ENCODE measurements at regions not wholly inside any gene's neighbourhood (a gene's known extent, or its start where the extent isn't known, plus 50 kb on each side); places are given as distances from the start of the nearest gene placed in this dataset.

DNA sequence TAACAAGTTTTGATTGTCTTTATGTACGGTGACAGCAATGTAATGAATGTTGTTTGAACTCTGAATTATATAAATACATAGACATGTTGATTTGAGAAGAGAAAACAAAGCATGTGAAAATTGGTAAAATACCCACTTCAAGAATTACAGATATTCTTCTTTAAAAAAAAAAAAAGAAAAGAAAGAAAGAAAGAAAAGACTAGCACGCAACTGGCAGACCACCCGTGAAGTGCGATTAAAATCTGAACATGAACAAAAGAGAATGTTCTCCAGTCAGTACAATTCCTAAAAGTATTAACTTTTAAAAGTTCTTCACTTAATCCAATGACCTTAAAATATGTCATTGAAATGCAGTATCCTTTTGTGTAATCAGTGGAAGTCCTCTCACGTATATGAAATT lies 434.9 kb downstream of the TFAP2A start:
- Histone ChIP-seq H3K27me3 (ENCODE audit: low read depth) (no peaks in the 10 kb centered on the region), H3K27ac (no peak overlapping the region), H3K36me3 (no peaks in the 10 kb centered on the region), H3K4me3 (no peak overlapping the region), H3K4me1 (no peaks in the 10 kb centered on the region), H3K9me3 (no peaks in the 10 kb centered on the region)
- TF ChIP-seq, protein P1, sequence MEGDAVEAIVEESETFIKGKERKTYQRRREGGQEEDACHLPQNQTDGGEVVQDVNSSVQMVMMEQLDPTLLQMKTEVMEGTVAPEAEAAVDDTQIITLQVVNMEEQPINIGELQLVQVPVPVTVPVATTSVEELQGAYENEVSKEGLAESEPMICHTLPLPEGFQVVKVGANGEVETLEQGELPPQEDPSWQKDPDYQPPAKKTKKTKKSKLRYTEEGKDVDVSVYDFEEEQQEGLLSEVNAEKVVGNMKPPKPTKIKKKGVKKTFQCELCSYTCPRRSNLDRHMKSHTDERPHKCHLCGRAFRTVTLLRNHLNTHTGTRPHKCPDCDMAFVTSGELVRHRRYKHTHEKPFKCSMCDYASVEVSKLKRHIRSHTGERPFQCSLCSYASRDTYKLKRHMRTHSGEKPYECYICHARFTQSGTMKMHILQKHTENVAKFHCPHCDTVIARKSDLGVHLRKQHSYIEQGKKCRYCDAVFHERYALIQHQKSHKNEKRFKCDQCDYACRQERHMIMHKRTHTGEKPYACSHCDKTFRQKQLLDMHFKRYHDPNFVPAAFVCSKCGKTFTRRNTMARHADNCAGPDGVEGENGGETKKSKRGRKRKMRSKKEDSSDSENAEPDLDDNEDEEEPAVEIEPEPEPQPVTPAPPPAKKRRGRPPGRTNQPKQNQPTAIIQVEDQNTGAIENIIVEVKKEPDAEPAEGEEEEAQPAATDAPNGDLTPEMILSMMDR (IDR thresholded peaks at IDR 0.05), result no peak
- ATAC-seq (no peak), DNase-seq (no peak)
- intact Hi-C loops (cut with DNase I), result no loop called here

DNA sequence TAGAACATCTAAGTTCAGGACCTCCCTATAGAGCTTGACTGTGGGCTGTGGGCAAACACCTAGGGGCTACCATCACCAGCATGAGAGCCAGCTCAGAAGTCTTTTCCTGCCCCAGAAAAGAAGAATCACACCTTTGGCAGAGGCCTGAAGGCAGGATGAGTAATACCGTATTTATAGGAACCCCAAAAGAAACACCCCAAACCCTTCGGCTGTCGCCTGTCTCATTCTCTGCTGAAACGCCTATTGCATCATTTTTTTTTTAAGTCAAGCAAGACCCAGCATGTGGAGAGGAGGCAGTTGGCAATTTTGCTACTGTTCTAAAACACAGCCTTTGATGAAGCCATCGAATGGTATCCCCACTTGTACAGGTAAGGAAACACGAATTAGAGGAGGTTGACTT lies 436.4 kb downstream of the TFAP2A start:
- TF ChIP-seq, protein P1 (IDR thresholded peaks at IDR 0.05), result no peak
- H3K4me3 ChIP-seq, result no peak overlapping the region
- ATAC-seq (no peak), DNase-seq (no peak)
- no peaks in the 10 kb centered on the region for H3K27me3 ChIP-seq (ENCODE audit: low read depth)
- no peaks in the 10 kb centered on the region for H3K9me3 ChIP-seq
- intact Hi-C loops (cut with DNase I), result no loop called here
- H3K27ac ChIP-seq, result no peak overlapping the region
- H3K36me3 ChIP-seq, result no peaks in the 10 kb centered on the region
- H3K4me1 ChIP-seq, result no peaks in the 10 kb centered on the region

GRCh38 chr6:9977411-9977810 lies 437.5 kb downstream of the TFAP2A start:
- H3K4me3 ChIP-seq, result no peak overlapping the region

GRCh38 chr6:9961646-9962045 lies 453.2 kb downstream of the TFAP2A start:
- Histone ChIP-seq H3K4me3 (no peak overlapping the region), H3K36me3 (no peaks in the 10 kb centered on the region), H3K27me3 (ENCODE audit: low read depth) (no peaks in the 10 kb centered on the region), H3K9me3 (no peaks in the 10 kb centered on the region), H3K4me1 (no peaks in the 10 kb centered on the region), H3K27ac (no peak overlapping the region)
- ATAC-seq (no peak), DNase-seq (no peak)
- intact Hi-C loops (cut with DNase I), result no loop called here
- TF ChIP-seq, protein P1 (IDR thresholded peaks at IDR 0.05), result no peak

More at GRCh38 chr6:9977411-9977810, 437.5 kb downstream of the TFAP2A start:
- Histone ChIP-seq H3K27me3 (ENCODE audit: low read depth) (no peaks in the 10 kb centered on the region), H3K4me1 (no peaks in the 10 kb centered on the region), H3K36me3 (no peaks in the 10 kb centered on the region), H3K27ac (no peak overlapping the region), H3K9me3 (no peaks in the 10 kb centered on the region)
- TF ChIP-seq, protein P1 (IDR thresholded peaks at IDR 0.05), result no peak
- intact Hi-C loops (cut with DNase I), result no loop called here
- DNase-seq, result no peak
- ATAC-seq, result no peak

DNA sequence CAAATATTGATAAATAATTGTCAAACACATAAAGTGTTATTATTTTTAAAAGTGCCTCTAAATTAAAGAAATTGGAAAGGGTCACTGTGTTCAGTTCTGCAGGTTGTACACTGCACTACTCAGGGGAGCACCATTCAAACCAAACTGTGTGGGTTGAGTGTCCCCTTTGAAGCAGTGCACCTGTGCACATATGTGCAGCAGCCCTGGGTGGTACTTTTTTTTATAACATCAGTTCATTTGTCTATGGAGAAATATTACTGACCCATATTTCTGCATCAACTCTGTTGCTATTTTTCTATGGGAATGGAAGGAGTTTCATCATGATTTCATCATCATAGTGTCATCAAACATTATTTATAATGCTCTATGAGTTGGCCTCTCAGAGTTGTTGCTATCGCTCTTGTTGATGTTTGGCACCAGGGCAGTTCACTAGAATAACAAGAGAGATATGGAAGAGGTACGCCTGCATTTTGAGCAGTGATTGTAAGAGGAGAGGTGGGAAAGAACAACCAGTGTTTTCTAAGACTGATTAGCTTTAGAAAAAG lies 457.6 kb downstream of the TFAP2A start:
- no peaks in the 10 kb centered on the region for H3K9me3 ChIP-seq
- no peaks in the 10 kb centered on the region for H3K36me3 ChIP-seq
- H3K27me3 ChIP-seq (ENCODE audit: low read depth), result no peaks in the 10 kb centered on the region
- ATAC-seq (no peak), DNase-seq (no peak)
- H3K27ac ChIP-seq, result no peak overlapping the region
- intact Hi-C loops (cut with DNase I), result no loop called here
- H3K4me3 ChIP-seq, result no peak overlapping the region
- TF ChIP-seq, protein P1 (IDR thresholded peaks at IDR 0.05), result no peak
- H3K4me1 ChIP-seq, result no peaks in the 10 kb centered on the region

DNA sequence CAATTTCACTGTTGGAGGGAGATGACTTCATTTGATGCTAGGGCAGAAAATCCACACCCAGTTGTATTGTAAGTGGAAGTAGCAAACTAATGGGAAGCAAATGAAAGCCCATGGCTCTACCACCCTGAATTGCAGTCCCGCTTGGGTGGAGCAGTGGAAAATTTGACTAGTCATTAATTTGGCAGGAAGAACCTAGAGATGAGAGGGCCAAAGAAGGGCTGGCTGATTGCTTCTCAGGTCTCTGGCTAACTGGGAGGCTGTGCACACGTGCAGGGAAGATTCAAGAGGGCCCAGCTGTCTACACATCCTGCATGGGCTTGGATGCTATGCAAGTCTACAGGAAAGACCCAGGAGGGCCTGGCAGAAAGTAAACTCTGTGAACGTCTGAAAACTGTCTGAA lies 466.2 kb downstream of the TFAP2A start:
- no peaks in the 10 kb centered on the region for H3K27me3 ChIP-seq (ENCODE audit: low read depth)
- no peak overlapping the region for H3K27ac ChIP-seq
- no peaks in the 10 kb centered on the region for H3K9me3 ChIP-seq
- H3K36me3 ChIP-seq, result no peaks in the 10 kb centered on the region
- TF ChIP-seq, protein P1 (IDR thresholded peaks at IDR 0.05), result no peak
- DNase-seq (no peak), ATAC-seq (no peak)
- H3K4me1 ChIP-seq, result no peaks in the 10 kb centered on the region
- no peak overlapping the region for H3K4me3 ChIP-seq
- intact Hi-C loops (cut with DNase I), result no loop called here

Measured in lower lobe of right lung (tissue), 2 donors.